IPS-NIHi11 (cell line): ENCODE measurements at regions not wholly inside any gene's neighbourhood (a gene's known extent, or its start where the extent isn't known, plus 50 kb on each side); places are given as distances from the start of the nearest gene placed in this dataset.
"Not testable (repeated sequence)": the region's sequence is repeated elsewhere in the genome, so short reads cannot be mapped to it uniquely, and the experiment has no call there.

Experiments
- DNase-seq: peaks from one replicate; pipeline ENCODE4 v3.0.0; 2012; ENCODE audit warnings: mixed read lengths, low spot score

- DNase-seq = no peak
Observed at GRCh38 chr5:124176692-124177091, 569.7 kb downstream of the ZNF608 start.

GRCh38 chr5:124173386-124173785 is 573.1 kb downstream of the ZNF608 start:
- no peak for DNase-seq

- DNase-seq = no peak
Observed at GRCh38 chr5:124172389-124173003, 573.9 kb downstream of the ZNF608 start.

GRCh38 chr5:124168093-124168492 is 578.3 kb downstream of the ZNF608 start:
- not testable (repeated sequence) for DNase-seq

- no peak for DNase-seq
Observed at GRCh38 chr5:124162767-124163532, 583.5 kb downstream of the ZNF608 start.

- DNase-seq = peak; percentile 11
Observed at GRCh38 chr5:124161266-124161665, 585.2 kb downstream of the ZNF608 start.

- DNase-seq = no peak
Observed at GRCh38 chr5:124160265-124160664, 586.2 kb downstream of the ZNF608 start.

- no peak for DNase-seq
Observed at GRCh38 chr5:124157320-124157719, 589.1 kb downstream of the ZNF608 start.

GRCh38 chr5:124156415-124156996 is 589.9 kb downstream of the ZNF608 start:
- no peak for DNase-seq

- DNase-seq = no peak
Observed at GRCh38 chr5:124154714-124155113, 591.7 kb downstream of the ZNF608 start.

- DNase-seq = no peak
Observed at GRCh38 chr5:124153588-124153987, 592.9 kb downstream of the ZNF608 start.

GRCh38 chr5:124148574-124148973 is 597.9 kb downstream of the ZNF608 start:
- no peak for DNase-seq

- no peak for DNase-seq
Observed at GRCh38 chr5:124140060-124140459, 606.4 kb downstream of the ZNF608 start.

- DNase-seq = no peak
Observed at GRCh38 chr5:124139477-124139876, 607.0 kb downstream of the ZNF608 start.

- DNase-seq = no peak
Observed at GRCh38 chr5:124136609-124137008, 609.8 kb downstream of the ZNF608 start.

GRCh38 chr5:124134941-124135340 is 611.5 kb downstream of the ZNF608 start:
- DNase-seq = no peak

- DNase-seq = no peak
Observed at GRCh38 chr5:124133406-124133805, 613.0 kb downstream of the ZNF608 start.

- DNase-seq = no peak
Observed at GRCh38 chr5:124132843-124133242, 613.6 kb downstream of the ZNF608 start.

GRCh38 chr5:124131466-124131865 is 615.0 kb downstream of the ZNF608 start:
- no peak for DNase-seq

- no peak for DNase-seq
Observed at GRCh38 chr5:124130816-124131215, 615.6 kb downstream of the ZNF608 start.

GRCh38 chr5:124128867-124129266 is 616.9 kb downstream of the CSNK1G3 start:
- DNase-seq = no peak

GRCh38 chr5:124126504-124127217 is 614.7 kb downstream of the CSNK1G3 start:
- DNase-seq = no peak
